Effector CD8-positive, alpha-beta T cell (primary cell): ENCODE measurements at regions not wholly inside any gene's neighbourhood (a gene's known extent, or its start where the extent isn't known, plus 50 kb on each side); places are given as distances from the start of the nearest gene placed in this dataset.

Experiments used
- DNase-seq: peaks from one replicate; lab custom pipeline; 2025; lab: John Stamatoyannopoulos, UW

GRCh38 chr19:30662211-30662861, 290.2 kb downstream of the ZNF536 start:
- no peak for DNase-seq

GRCh38 chr19:30659638-30660037, 287.5 kb downstream of the ZNF536 start:
- DNase-seq, result no peak

- no peak for DNase-seq
Observed at GRCh38 chr19:30656520-30657100, 284.4 kb downstream of the ZNF536 start.

GRCh38 chr19:30653646-30654386, 281.6 kb downstream of the ZNF536 start:
- DNase-seq, result no peak

- DNase-seq, result no peak
Observed at GRCh38 chr19:30652751-30653150, 280.6 kb downstream of the ZNF536 start.

GRCh38 chr19:30651691-30652090, 279.5 kb downstream of the ZNF536 start:
- no peak for DNase-seq

- DNase-seq, result no peak
Observed at GRCh38 chr19:30651066-30651465, 278.9 kb downstream of the ZNF536 start.

- no peak for DNase-seq
Observed at GRCh38 chr19:30649934-30650614, 277.9 kb downstream of the ZNF536 start.

- no peak for DNase-seq
Observed at GRCh38 chr19:30648866-30649862, 277.0 kb downstream of the ZNF536 start.

- no peak for DNase-seq
Observed at GRCh38 chr19:30647891-30648720, 275.9 kb downstream of the ZNF536 start.

- DNase-seq, result no peak
Observed at GRCh38 chr19:30646806-30647205, 274.6 kb downstream of the ZNF536 start.

- no peak for DNase-seq
Observed at GRCh38 chr19:30645946-30646577, 273.9 kb downstream of the ZNF536 start.

- DNase-seq, result no peak
Observed at GRCh38 chr19:30640252-30640965, 268.2 kb downstream of the ZNF536 start.

- DNase-seq, result no peak
Observed at GRCh38 chr19:30638889-30639288, 266.7 kb downstream of the ZNF536 start.

GRCh38 chr19:30637926-30638325, 265.7 kb downstream of the ZNF536 start:
- DNase-seq, result no peak

GRCh38 chr19:30634996-30635975, 263.1 kb downstream of the ZNF536 start:
- no peak for DNase-seq

GRCh38 chr19:30634131-30634830, 262.1 kb downstream of the ZNF536 start:
- DNase-seq, result no peak

- DNase-seq, result no peak
Observed at GRCh38 chr19:30631033-30631370, 258.8 kb downstream of the ZNF536 start.
